ENCODE measurements at regions not wholly inside any gene's neighbourhood (a gene's known extent, or its start where the extent isn't known, plus 50 kb on each side); places are given as distances from the start of the nearest gene placed in this dataset.

DNA sequence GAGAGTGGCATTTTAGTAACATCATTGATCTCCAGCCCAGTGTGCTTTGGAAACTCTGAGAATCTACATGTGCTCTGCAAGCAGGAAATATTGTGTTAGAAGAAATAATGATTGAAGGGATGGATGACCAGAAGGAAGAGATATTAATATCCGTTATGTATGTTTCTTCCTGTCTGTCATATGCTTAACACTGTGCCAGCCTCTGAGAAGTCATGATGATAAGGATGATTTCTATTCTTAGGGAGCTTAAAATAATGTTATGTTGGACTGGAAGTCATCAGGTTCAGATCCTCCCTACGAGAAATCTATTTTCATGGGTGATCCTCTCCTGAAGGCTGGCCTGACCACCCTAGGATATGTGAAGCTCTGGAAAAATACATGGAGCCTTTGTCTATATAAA is 192.4 kb upstream of the GORAB start (continued):
- TF ChIP-seq, protein P1, sequence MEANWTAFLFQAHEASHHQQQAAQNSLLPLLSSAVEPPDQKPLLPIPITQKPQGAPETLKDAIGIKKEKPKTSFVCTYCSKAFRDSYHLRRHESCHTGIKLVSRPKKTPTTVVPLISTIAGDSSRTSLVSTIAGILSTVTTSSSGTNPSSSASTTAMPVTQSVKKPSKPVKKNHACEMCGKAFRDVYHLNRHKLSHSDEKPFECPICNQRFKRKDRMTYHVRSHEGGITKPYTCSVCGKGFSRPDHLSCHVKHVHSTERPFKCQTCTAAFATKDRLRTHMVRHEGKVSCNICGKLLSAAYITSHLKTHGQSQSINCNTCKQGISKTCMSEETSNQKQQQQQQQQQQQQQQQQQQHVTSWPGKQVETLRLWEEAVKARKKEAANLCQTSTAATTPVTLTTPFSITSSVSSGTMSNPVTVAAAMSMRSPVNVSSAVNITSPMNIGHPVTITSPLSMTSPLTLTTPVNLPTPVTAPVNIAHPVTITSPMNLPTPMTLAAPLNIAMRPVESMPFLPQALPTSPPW (CRISPR knock-in tag; IDR thresholded peaks at IDR 0.05) = no peak
- TF ChIP-seq FIP1L1 (IDR thresholded peaks at IDR 0.05; ENCODE audit: low read depth, low read length, poor library complexity, severe bottlenecking) = no peak
- no peak for TF ChIP-seq ZNF695 (CRISPR knock-in tag; IDR thresholded peaks at IDR 0.05)
- TF ChIP-seq ZNF212 (CRISPR knock-in tag; IDR thresholded peaks at IDR 0.05) = no peak
- no peak for TF ChIP-seq FOXK2 (conservative IDR thresholded peaks at IDR 0.05 in 1 of 2, IDR thresholded peaks at IDR 0.05 in 1 of 2; ENCODE audit: low read depth in 2 of 2)
- TF ChIP-seq ZNF583 (CRISPR knock-in tag; IDR thresholded peaks at IDR 0.05) = no peak
- TF ChIP-seq, protein P2, sequence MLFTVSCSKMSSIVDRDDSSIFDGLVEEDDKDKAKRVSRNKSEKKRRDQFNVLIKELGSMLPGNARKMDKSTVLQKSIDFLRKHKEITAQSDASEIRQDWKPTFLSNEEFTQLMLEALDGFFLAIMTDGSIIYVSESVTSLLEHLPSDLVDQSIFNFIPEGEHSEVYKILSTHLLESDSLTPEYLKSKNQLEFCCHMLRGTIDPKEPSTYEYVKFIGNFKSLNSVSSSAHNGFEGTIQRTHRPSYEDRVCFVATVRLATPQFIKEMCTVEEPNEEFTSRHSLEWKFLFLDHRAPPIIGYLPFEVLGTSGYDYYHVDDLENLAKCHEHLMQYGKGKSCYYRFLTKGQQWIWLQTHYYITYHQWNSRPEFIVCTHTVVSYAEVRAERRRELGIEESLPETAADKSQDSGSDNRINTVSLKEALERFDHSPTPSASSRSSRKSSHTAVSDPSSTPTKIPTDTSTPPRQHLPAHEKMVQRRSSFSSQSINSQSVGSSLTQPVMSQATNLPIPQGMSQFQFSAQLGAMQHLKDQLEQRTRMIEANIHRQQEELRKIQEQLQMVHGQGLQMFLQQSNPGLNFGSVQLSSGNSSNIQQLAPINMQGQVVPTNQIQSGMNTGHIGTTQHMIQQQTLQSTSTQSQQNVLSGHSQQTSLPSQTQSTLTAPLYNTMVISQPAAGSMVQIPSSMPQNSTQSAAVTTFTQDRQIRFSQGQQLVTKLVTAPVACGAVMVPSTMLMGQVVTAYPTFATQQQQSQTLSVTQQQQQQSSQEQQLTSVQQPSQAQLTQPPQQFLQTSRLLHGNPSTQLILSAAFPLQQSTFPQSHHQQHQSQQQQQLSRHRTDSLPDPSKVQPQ (CRISPR knock-in tag; IDR thresholded peaks at IDR 0.05; ENCODE audit: borderline replicate concordance) = no peak
- no peak for TF ChIP-seq SIN3A (IDR thresholded peaks at IDR 0.05; ENCODE audit: borderline replicate concordance in 2 of 2, control insufficient read depth in 1 of 2, low read depth in 2 of 2, low read length in 2 of 2)
- TF ChIP-seq, protein P3, sequence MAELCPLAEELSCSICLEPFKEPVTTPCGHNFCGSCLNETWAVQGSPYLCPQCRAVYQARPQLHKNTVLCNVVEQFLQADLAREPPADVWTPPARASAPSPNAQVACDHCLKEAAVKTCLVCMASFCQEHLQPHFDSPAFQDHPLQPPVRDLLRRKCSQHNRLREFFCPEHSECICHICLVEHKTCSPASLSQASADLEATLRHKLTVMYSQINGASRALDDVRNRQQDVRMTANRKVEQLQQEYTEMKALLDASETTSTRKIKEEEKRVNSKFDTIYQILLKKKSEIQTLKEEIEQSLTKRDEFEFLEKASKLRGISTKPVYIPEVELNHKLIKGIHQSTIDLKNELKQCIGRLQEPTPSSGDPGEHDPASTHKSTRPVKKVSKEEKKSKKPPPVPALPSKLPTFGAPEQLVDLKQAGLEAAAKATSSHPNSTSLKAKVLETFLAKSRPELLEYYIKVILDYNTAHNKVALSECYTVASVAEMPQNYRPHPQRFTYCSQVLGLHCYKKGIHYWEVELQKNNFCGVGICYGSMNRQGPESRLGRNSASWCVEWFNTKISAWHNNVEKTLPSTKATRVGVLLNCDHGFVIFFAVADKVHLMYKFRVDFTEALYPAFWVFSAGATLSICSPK (IDR thresholded peaks at IDR 0.05; ENCODE audit: borderline replicate concordance) = no peak
